HG03280 (cell line): ENCODE measurements at regions not wholly inside any gene's neighbourhood (a gene's known extent, or its start where the extent isn't known, plus 50 kb on each side); places are given as distances from the start of the nearest gene placed in this dataset.

Source experiments
- ATAC-seq: cut with Tn5 transposase; IDR thresholded peaks from one replicate; pipeline ENCODE4 v1.9.1; 2021; ENCODE audit warnings: mild to moderate bottlenecking, moderate library complexity; ENCODE audit not compliant: unreplicated experiment

DNA sequence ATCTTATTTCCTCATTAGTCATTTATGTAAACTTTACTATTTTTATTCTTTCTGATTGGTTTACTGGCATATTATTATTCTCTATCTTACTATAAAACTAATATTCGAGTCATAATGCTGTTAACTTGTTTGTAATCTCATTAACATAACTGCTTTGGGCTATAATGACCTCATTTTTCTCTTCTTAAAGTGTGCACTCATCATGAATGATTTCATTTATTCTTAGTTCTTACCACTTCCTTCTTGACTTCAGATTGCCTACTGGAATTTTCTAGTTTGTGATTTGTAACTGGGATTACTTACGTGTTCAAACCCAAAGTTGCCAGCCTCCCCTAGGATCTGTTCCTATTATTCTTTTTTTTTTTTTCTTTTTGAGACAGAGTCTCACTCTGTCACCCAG lies 91.8 kb upstream of the TNFAIP3 start:
- ATAC-seq, result no peak

DNA sequence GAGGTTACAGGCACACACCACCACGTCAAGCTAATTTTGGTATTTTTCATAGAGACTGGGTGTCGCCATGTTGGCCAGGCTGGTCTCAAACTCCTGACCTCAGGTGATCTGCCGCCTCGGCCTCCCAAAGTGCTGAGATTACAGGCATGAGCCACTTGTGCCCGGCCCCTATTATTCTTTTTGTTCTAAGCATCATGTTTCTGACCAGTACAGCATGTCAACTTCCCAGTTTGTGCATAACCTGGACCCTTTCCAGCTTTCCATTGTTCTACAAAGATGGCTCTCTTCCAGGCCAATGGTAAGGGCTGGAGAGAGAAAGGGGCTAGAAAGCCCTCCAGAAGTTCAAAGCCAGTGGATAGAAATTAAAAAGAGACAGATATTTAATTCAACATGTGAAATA lies 91.3 kb upstream of the TNFAIP3 start:
- ATAC-seq, result no peak

DNA sequence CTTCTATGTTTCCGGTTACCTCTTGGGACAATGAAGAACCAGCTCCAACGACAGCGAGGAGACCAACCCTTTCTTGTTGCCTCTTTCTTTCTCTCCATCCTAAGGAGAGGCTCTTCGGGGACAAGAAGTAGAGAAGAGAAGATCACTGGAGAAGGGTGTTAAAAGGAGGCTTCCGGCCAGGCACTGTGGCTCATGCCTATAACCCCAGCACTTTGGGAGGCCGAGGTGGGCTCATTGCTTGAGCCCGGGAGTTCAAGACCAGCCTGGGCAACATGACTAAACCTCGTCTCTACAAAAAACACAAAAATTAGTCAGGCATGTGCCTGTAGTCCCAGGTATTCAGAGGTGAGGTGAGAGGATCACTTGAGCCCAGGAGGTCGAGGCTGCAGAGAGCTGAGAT lies 90.8 kb upstream of the TNFAIP3 start:
- ATAC-seq, result no peak

DNA sequence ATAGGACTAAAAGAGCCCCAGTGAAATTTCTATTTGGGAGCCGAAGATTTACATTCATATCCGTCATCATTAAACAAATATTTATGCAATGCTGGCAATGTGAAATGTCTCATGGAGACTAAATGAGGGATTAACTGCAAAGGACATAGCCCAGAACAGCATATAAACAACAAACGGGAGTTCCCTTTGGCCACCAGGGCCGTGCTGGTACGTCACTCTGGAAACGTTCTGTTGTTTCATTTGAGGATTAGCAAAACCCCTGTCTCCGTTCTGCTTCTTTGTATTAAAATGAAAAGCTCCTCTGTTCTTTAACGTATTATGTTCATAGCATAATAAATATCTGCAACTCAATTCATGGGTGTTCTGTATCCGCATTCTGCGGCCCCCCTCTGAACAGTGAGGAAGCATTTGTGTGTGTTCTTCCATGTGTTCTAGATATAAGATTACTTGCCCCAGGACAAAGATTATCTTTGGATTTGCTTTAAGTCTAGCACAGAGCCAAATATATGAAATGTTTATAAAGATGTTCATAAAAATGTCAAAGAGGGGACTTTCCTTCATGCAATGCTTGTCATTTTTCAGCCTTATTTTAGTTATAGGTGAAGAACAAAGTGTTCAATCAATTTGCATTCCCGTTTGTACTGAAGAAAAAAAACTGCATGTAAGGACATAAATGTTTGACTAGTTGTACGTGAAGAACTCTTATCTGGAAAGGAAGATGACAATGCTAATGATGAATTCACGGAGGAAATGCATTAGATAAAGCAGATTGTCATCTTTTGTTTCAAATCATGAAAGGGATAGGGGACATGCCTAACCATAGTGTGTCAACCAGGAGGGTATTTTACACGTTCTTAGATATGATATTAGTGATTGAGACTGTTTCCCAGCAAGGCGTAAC lies 90.0 kb upstream of the TNFAIP3 start:
- ATAC-seq, result no peak

- no peak for ATAC-seq
Measured at GRCh38 chr6:137777687-137778075, 89.4 kb upstream of the TNFAIP3 start.

DNA sequence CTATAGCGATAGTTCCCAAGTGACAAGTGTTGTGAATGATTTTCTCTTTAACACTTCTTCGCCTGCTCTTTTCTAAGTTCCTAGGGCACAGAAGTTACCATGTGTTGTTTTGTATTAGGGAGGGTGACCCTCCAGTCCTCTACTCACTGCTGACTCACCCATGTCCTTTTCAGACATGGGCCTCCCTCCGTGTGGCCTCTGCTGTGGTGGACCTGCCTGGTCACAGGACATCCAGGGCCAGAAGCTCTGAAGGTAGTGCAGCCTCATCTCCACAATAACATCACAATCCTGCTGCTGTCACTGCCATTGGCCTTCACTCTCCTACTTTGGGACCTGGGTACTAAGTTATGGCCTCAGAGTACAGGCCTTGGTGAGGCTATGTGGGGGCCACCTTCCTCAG lies 87.1 kb upstream of the TNFAIP3 start:
- ATAC-seq, result no peak

- ATAC-seq, result no peak
Measured at GRCh38 chr6:137780447-137781034, 86.5 kb upstream of the TNFAIP3 start.

DNA sequence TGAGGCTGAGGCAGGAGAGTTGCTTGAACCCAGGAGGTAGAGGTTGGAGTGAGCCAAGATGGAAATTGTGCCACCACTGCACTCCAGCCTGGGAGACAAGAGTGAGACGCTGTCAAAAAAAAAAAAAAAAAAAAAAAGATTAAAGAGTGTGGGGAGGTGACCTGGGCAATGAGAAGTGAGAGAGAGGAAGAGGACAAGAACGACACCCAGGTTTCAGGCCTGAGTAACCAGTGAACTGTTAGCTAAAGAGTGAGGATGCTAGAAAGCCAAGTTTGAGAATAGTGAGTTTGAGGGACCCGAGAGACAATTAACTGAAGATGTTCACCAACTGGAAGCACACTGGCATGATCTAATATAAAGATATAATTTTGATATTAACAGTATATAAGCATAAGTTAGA lies 85.4 kb upstream of the TNFAIP3 start:
- ATAC-seq, result no peak

DNA sequence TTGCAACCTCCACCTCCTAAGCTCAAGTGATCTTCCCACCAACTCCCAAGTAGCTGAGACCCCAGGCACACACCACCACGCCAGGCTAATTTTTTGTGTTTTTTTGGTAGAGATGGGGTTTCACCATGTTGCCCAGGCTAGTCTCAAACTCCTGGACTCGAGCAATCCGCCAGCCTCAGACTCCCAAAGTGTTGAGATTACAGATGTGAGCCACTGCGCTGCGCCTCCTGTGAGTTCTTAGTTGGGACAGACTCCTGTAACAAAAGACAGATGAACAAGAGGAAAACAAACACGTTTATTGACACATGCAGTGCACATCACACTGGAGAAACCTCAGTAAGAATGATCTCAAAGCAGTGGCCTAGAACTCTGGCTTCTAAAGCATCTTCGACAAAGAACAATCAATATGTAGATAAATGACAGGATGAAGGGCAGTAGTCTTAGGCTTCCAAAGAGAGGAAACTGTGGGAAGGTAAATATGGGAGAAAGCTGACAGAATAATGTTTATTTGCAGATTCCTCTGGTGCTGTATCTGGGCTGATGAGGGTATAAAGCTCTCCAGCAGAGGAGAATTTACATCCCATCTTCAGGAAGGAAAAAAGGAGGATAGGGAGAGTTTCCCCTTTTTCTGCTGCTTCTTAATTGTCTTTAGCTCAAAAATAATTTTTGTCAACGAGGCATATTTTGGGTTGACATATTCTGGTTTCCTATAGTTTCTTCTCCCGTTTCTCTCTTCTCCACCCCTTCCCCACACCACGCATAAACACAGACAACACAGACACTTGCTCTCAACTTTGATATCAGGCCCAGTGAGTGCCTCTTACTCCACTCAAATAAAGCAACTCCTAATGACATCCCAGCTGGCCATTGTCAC lies 84.7 kb upstream of the TNFAIP3 start:
- no peak for ATAC-seq

GRCh38 chr6:137783710-137784109 lies 83.3 kb upstream of the TNFAIP3 start:
- no peak for ATAC-seq

GRCh38 chr6:137784583-137784982 lies 82.5 kb upstream of the TNFAIP3 start:
- no peak for ATAC-seq

GRCh38 chr6:137787016-137787415 lies 80.0 kb upstream of the TNFAIP3 start:
- no peak for ATAC-seq

DNA sequence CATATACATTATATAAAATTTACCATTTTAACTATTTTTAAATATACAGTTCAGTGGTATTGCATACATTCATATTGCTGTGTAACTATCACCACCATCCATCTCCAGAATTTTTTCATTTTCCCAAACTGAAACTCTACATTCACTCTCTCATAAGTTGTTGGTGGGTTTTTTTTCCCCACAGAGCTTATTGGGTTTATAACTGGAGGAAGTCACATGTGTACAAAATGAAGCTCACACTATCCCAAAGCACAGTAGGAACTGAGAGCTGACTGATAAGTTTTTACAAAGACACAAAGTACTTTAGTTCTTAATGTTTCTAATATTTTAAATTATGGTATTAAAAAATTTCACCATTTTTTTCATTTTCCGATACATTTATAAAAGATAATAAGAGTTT lies 78.8 kb upstream of the TNFAIP3 start:
- ATAC-seq, result no peak

DNA sequence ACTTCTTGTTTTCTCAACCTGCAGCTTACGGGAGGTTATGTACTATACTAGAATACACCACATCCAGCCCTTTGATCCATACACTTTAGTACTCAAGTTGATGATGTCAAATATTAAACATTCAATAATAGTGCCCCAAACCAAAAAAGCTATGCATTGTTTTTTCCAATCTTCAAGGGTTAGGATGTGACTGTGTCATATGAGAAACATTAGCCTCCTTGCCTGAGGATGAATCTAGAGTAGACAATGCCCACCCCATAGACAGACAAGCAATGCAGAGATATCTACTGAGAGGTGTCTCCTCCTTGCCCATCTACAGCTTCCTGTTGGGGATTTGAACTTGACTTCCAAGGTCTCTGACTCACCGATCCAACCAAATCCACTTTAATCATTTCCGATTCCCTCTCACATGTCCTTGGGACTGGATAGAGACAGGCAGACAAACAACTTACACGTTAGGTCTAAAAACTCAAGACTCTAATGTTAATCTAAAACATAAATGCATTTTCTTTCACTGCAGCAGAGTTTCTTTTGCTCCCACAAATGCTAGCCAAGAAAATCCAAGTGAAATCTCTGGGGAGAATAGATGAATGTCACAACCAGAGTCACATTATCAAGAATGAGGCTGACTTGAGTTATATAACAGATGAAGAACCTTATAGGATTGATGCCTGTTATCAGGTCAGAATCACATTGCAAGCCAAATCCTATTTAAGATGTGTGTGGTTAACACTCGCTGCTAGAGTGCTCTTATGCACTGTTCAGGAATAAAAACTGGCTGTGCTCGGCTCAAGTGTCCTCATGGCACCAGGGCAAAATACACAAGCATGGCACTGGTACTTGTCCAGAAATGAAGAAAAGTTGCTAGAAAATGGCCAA lies 75.5 kb upstream of the TNFAIP3 start:
- ATAC-seq, result no peak

DNA sequence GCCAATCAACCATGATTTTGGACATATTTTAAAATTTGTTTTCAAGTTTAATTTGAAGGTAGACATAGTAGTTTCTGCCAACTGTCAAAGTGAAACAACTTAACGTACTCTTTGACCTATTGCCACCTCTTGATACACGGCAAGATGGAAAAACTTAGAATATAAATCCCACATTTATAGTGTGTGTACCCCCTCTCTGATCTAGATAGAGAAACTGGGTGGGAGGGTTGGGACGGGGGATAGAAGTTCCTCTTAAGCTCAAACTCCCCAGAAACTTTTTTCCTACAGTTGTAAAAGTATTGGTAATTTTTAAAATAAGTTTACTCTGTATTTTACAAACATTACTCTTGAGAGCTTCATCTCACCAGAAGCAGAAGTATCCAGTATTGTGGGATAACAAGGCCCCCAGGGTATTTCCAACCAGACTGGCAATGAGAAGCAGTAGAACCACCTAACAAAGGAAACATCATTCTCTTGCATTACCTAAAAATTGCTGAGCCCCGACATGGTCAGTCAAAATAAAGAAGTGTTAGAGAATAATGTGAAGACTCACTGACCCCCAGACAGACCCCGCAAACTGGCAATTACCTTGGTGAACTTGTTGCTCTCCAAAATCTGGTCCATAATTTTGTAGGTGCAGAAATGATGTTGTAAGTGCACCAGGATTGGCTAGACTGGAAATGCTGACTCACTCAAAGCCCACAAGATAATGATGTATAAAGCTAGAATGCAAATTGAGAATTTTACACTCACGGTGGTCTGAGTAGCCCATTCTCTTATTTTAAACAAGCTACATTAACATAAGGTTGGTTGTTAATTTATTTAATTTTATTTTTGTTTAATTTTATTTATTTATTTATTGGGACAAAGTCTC lies 74.7 kb upstream of the TNFAIP3 start:
- no peak for ATAC-seq

DNA sequence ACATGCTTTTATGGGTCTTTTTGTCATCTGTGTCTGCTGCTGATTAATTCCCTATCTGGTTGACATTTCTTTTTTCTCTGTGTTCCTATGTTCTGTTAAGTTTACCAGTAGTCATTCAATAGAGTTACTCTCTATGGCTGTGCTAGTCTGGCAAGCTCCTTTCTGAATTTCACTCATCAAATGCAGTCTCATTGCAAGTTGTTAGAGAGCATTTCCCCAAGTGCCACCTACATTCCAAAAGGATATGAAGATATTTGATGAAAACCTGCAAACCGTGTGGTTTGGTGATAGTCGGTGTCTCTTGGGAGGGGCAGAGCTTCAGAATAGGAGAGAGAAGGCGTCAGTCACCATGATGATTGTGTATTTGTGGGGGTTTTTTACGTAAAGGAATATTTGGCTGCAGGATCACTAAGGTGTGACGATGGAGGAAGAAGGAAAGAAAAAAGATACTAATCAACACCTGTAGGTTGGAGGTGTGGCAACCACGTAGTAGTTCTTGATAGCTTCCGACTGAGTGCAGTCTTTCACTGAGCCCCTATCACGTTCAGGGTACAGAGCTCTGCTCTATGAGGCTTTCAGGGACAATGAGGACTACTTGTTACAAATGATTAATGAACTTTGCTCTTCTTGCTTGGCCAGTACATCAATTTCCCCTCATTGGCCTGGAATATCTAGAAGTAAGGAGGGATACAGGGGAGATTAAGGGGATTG lies 73.1 kb upstream of the TNFAIP3 start:
- ATAC-seq, result no peak

DNA sequence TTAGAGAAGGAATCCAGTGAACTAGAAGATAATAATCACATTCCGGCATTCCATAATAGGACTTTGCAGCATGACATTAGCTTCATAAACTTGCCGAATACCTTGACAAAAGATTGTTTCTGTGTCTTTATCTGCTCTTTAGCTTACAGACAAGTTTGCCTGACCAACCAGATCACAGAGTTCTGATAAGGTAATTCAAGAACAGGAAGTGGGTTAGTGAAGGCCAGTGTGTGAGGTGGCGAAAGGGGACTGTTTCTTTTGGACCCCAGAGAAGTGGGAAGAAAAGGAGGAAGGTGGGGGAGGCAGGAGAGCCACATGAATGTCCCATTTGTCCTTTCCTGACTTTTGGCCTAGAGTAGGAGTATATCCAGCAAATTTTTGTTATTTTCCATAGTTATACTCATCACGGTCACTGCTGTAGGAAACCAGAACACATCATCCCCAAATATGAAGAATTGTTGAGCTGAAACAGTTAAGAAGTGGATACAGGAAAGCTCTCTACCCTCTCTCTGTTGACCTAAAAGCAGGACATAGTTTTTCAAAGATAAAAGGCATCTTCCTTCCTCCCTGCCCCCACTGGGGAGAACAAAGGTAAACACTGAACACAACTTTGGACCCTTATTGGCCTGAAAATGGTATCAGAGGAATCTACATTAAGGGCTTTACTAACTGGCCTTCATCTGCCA lies 72.4 kb upstream of the TNFAIP3 start:
- no peak for ATAC-seq

DNA sequence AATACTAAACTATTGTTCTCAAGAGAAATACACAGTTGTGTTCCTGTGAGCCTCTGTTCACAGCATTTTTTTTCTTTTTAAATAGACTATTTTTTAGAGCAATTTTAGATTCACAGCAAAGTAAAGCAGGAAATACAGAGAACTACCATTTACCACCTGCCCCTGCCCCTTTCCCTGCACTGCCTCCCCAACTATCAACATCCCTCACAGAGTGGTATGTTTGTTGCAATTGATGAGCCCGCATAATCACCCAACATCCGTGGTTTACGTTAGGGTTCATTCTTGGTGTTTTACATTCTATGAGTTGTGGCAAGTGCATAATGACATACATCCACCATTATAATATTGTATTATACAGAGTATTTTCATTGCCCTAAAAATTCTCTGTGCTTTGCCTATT lies 71.6 kb upstream of the TNFAIP3 start:
- no peak for ATAC-seq

GRCh38 chr6:137798261-137798660 lies 68.8 kb upstream of the TNFAIP3 start:
- no peak for ATAC-seq
